Transverse colon (tissue), 4 donors: ENCODE measurements at regions not wholly inside any gene's neighbourhood (a gene's known extent, or its start where the extent isn't known, plus 50 kb on each side); places are given as distances from the start of the nearest gene placed in this dataset.

Experiments
- EP300 ChIP-seq: sonication (generic); formaldehyde crosslinking; IDR thresholded peaks from one replicate; pipeline ENCODE4 v1.6.1; 2017; ENCODE audit warnings: antibody characterized with exemption, low read depth
- POLR2A ChIP-seq: fragments of 450-650 bp; IDR thresholded peaks from one replicate; pipeline ENCODE4 v1.6.1; 2016; ENCODE audit warnings: antibody characterized with exemption, mild to moderate bottlenecking, moderate library complexity
- POLR2AphosphoS5 ChIP-seq, 3 donors: sonication (generic); formaldehyde crosslinking; IDR thresholded peaks; one replicate each; pipeline ENCODE4 v1.6.1; 2016; ENCODE audit warnings: antibody characterized with exemption in 3 of 3
- TF ChIP-seq, protein P1 (sequence below), 5 experiments: fragments of 200-600 bp in 3 of 5; fragments of 450-650 bp in 2 of 5; sonication (generic) in 3 of 5; IDR thresholded peaks; 1 replicate in 2 of 5; 2 replicates in 3 of 5; pipeline ENCODE4 v1.5.1; 2016 to 2017; ENCODE audit warnings: antibody characterized with exemption in 5 of 5, inconsistent platforms in 3 of 5, mild to moderate bottlenecking in 2 of 5, moderate library complexity in 1 of 5

DNA sequence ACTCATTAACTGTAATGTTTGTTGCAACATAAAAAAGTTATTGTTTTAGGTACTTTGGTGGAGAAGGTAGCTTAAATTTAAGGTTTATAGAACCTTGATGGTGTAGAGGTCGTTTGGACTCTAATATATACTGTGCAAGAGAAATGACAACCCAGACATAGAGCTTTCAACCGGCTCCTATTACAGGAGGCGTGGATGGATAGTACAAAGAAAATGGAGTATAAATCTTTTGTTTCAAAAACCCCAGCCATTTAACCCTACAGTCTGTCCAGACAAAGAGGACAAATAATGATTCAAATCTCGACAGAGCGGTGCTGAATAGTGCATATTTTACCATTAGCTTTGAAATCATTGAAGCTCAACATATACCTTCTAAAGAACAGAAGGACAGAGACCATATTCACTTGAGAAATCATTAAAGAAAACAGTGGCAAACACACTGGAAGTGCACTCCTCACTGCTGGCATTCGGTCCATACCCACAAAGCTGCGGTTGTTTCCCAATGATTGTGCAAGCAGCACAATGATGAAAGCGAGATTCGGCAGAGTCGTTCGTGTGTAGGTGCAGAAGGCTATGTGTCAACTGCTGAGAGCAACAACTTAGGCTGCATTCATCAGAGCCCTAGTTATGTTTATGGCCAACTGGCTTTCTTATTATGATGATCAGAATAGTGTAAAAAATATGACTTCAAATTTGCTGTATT lies 688.6 kb downstream of the NOVA1 start:
- TF ChIP-seq, protein P1, sequence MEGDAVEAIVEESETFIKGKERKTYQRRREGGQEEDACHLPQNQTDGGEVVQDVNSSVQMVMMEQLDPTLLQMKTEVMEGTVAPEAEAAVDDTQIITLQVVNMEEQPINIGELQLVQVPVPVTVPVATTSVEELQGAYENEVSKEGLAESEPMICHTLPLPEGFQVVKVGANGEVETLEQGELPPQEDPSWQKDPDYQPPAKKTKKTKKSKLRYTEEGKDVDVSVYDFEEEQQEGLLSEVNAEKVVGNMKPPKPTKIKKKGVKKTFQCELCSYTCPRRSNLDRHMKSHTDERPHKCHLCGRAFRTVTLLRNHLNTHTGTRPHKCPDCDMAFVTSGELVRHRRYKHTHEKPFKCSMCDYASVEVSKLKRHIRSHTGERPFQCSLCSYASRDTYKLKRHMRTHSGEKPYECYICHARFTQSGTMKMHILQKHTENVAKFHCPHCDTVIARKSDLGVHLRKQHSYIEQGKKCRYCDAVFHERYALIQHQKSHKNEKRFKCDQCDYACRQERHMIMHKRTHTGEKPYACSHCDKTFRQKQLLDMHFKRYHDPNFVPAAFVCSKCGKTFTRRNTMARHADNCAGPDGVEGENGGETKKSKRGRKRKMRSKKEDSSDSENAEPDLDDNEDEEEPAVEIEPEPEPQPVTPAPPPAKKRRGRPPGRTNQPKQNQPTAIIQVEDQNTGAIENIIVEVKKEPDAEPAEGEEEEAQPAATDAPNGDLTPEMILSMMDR (IDR thresholded peaks at IDR 0.05) = no peak
- no peak for TF ChIP-seq POLR2AphosphoS5 (IDR thresholded peaks at IDR 0.05)
- no peak for TF ChIP-seq EP300
- TF ChIP-seq POLR2A = no peak
